ENCODE measurements at regions not wholly inside any gene's neighbourhood (a gene's known extent, or its start where the extent isn't known, plus 50 kb on each side); places are given as distances from the start of the nearest gene placed in this dataset.
"Not testable (repeated sequence)": the region's sequence is repeated elsewhere in the genome, so short reads cannot be mapped to it uniquely, and the experiment has no call there.

- Histone ChIP-seq H3K9me3 (ENCODE audit: control insufficient read depth in 2 of 2, low read length in 2 of 2) (peaks cover 0 to 5% of the 10 kb centered on the region in 2 donors), H3K27ac (ENCODE audit: low read length) (no peak overlapping the region), H3K36me3 (ENCODE audit: control insufficient read depth in 2 of 2, insufficient read depth in 2 of 2, low read length in 2 of 2) (no peaks in the 10 kb centered on the region), H3K27me3 (ENCODE audit: control insufficient read depth in 1 of 2, insufficient read depth in 2 of 2, low read length in 2 of 2) (no peaks in the 10 kb centered on the region), H3K4me1 (ENCODE audit: control insufficient read depth, insufficient read depth, low read length) (no peaks in the 10 kb centered on the region), H3K9ac (ENCODE audit: low read length in 2 of 2) (no peak overlapping the region), H3K4me3 (ENCODE audit: low read length in 2 of 2) (no peak overlapping the region)
Observed at GRCh38 chr6:164356814-164357213, 942.3 kb downstream of the QKI start.

- no peak overlapping the region for H3K27ac ChIP-seq (ENCODE audit: low read length)
Observed at GRCh38 chr6:164347455-164347854, 932.9 kb downstream of the QKI start.

GRCh38 chr6:164346631-164347030 lies 932.1 kb downstream of the QKI start:
- no peak overlapping the region for H3K9ac ChIP-seq (ENCODE audit: low read length in 2 of 2)
- no peak overlapping the region for H3K4me3 ChIP-seq (ENCODE audit: low read length in 2 of 2)
- peaks cover 2% of the 10 kb centered on the region for H3K4me1 ChIP-seq (ENCODE audit: control insufficient read depth, insufficient read depth, low read length)
- H3K9me3 ChIP-seq (ENCODE audit: control insufficient read depth in 2 of 2, low read length in 2 of 2), result no peaks in the 10 kb centered on the region
- no peaks in the 10 kb centered on the region for H3K27me3 ChIP-seq (ENCODE audit: control insufficient read depth in 1 of 2, insufficient read depth in 2 of 2, low read length in 2 of 2)
- H3K27ac ChIP-seq (ENCODE audit: low read length), result no peak overlapping the region
- no peaks in the 10 kb centered on the region for H3K36me3 ChIP-seq (ENCODE audit: control insufficient read depth in 2 of 2, insufficient read depth in 2 of 2, low read length in 2 of 2)

More at GRCh38 chr6:164347455-164347854, 932.9 kb downstream of the QKI start:
- no peaks in the 10 kb centered on the region for H3K36me3 ChIP-seq (ENCODE audit: control insufficient read depth in 2 of 2, insufficient read depth in 2 of 2, low read length in 2 of 2)
- H3K9ac ChIP-seq (ENCODE audit: low read length in 2 of 2), result no peak overlapping the region
- H3K9me3 ChIP-seq (ENCODE audit: control insufficient read depth in 2 of 2, low read length in 2 of 2), result no peaks in the 10 kb centered on the region
- H3K27me3 ChIP-seq (ENCODE audit: control insufficient read depth in 1 of 2, insufficient read depth in 2 of 2, low read length in 2 of 2), result no peaks in the 10 kb centered on the region
- peaks cover 2% of the 10 kb centered on the region for H3K4me1 ChIP-seq (ENCODE audit: control insufficient read depth, insufficient read depth, low read length)
- no peak overlapping the region for H3K4me3 ChIP-seq (ENCODE audit: low read length in 2 of 2)

- H3K4me1 ChIP-seq (ENCODE audit: control insufficient read depth, insufficient read depth, low read length), result peaks cover 2% of the 10 kb centered on the region
- no peak overlapping the region for H3K9ac ChIP-seq (ENCODE audit: low read length in 2 of 2)
- no peak overlapping the region for H3K27ac ChIP-seq (ENCODE audit: low read length)
- no peak overlapping the region for H3K4me3 ChIP-seq (ENCODE audit: low read length in 2 of 2)
- H3K27me3 ChIP-seq (ENCODE audit: control insufficient read depth in 1 of 2, insufficient read depth in 2 of 2, low read length in 2 of 2), result no peaks in the 10 kb centered on the region
- no peaks in the 10 kb centered on the region for H3K36me3 ChIP-seq (ENCODE audit: control insufficient read depth in 2 of 2, insufficient read depth in 2 of 2, low read length in 2 of 2)
- H3K9me3 ChIP-seq (ENCODE audit: control insufficient read depth in 2 of 2, low read length in 2 of 2), result no peaks in the 10 kb centered on the region
Observed at GRCh38 chr6:164345806-164346496, 931.4 kb downstream of the QKI start.

- Histone ChIP-seq H3K4me3 (ENCODE audit: low read length in 2 of 2) (no peak overlapping the region), H3K27ac (ENCODE audit: low read length) (no peak overlapping the region), H3K9me3 (ENCODE audit: control insufficient read depth in 2 of 2, low read length in 2 of 2) (no peaks in the 10 kb centered on the region), H3K9ac (ENCODE audit: low read length in 2 of 2) (no peak overlapping the region), H3K36me3 (ENCODE audit: control insufficient read depth in 2 of 2, insufficient read depth in 2 of 2, low read length in 2 of 2) (no peaks in the 10 kb centered on the region), H3K27me3 (ENCODE audit: control insufficient read depth in 1 of 2, insufficient read depth in 2 of 2, low read length in 2 of 2) (no peaks in the 10 kb centered on the region), H3K4me1 (ENCODE audit: control insufficient read depth, insufficient read depth, low read length) (peaks cover 2% of the 10 kb centered on the region)
Observed at GRCh38 chr6:164345327-164345726, 930.8 kb downstream of the QKI start.

- H3K4me3 ChIP-seq (ENCODE audit: low read length in 2 of 2), result no peak overlapping the region
- no peaks in the 10 kb centered on the region for H3K9me3 ChIP-seq (ENCODE audit: control insufficient read depth in 2 of 2, low read length in 2 of 2)
- H3K4me1 ChIP-seq (ENCODE audit: control insufficient read depth, insufficient read depth, low read length), result peaks cover 2% of the 10 kb centered on the region
- H3K9ac ChIP-seq (ENCODE audit: low read length in 2 of 2), result no peak overlapping the region
- H3K27me3 ChIP-seq (ENCODE audit: control insufficient read depth in 1 of 2, insufficient read depth in 2 of 2, low read length in 2 of 2), result no peaks in the 10 kb centered on the region
- H3K36me3 ChIP-seq (ENCODE audit: control insufficient read depth in 2 of 2, insufficient read depth in 2 of 2, low read length in 2 of 2), result no peaks in the 10 kb centered on the region
- no peak overlapping the region for H3K27ac ChIP-seq (ENCODE audit: low read length)
Observed at GRCh38 chr6:164344801-164345291, 930.3 kb downstream of the QKI start.

- H3K9me3 ChIP-seq (ENCODE audit: control insufficient read depth in 2 of 2, low read length in 2 of 2); H3K9ac ChIP-seq (ENCODE audit: low read length in 2 of 2); H3K36me3 ChIP-seq (ENCODE audit: control insufficient read depth in 2 of 2, insufficient read depth in 2 of 2, low read length in 2 of 2); H3K4me3 ChIP-seq (ENCODE audit: low read length in 2 of 2); H3K4me1 ChIP-seq (ENCODE audit: control insufficient read depth, insufficient read depth, low read length); H3K27ac ChIP-seq (ENCODE audit: low read length); H3K27me3 ChIP-seq (ENCODE audit: control insufficient read depth in 1 of 2, insufficient read depth in 2 of 2, low read length in 2 of 2): not testable (repeated sequence)
Observed at GRCh38 chr6:164339442-164339841, 924.9 kb downstream of the QKI start.

- H3K36me3 ChIP-seq (ENCODE audit: control insufficient read depth in 2 of 2, insufficient read depth in 2 of 2, low read length in 2 of 2), result no peaks in the 10 kb centered on the region
- H3K9me3 ChIP-seq (ENCODE audit: control insufficient read depth in 2 of 2, low read length in 2 of 2), result no peaks in the 10 kb centered on the region
- no peak overlapping the region for H3K4me3 ChIP-seq (ENCODE audit: low read length in 2 of 2)
- H3K4me1 ChIP-seq (ENCODE audit: control insufficient read depth, insufficient read depth, low read length), result no peaks in the 10 kb centered on the region
- no peak overlapping the region for H3K9ac ChIP-seq (ENCODE audit: low read length in 2 of 2)
- no peaks in the 10 kb centered on the region for H3K27me3 ChIP-seq (ENCODE audit: control insufficient read depth in 1 of 2, insufficient read depth in 2 of 2, low read length in 2 of 2)
- H3K27ac ChIP-seq (ENCODE audit: low read length), result no peak overlapping the region
Observed at GRCh38 chr6:164337925-164338397, 923.4 kb downstream of the QKI start.

GRCh38 chr6:164337024-164337924 lies 922.8 kb downstream of the QKI start:
- Histone ChIP-seq H3K9ac (ENCODE audit: low read length in 2 of 2) (no peak overlapping the region), H3K4me1 (ENCODE audit: control insufficient read depth, insufficient read depth, low read length) (no peaks in the 10 kb centered on the region), H3K27ac (ENCODE audit: low read length) (no peak overlapping the region), H3K4me3 (ENCODE audit: low read length in 2 of 2) (no peak overlapping the region), H3K9me3 (ENCODE audit: control insufficient read depth in 2 of 2, low read length in 2 of 2) (no peaks in the 10 kb centered on the region), H3K27me3 (ENCODE audit: control insufficient read depth in 1 of 2, insufficient read depth in 2 of 2, low read length in 2 of 2) (no peaks in the 10 kb centered on the region), H3K36me3 (ENCODE audit: control insufficient read depth in 2 of 2, insufficient read depth in 2 of 2, low read length in 2 of 2) (no peaks in the 10 kb centered on the region)

- Histone ChIP-seq H3K9ac (ENCODE audit: low read length in 2 of 2) (no peak overlapping the region), H3K4me3 (ENCODE audit: low read length in 2 of 2) (no peak overlapping the region), H3K9me3 (ENCODE audit: control insufficient read depth in 2 of 2, low read length in 2 of 2) (no peaks in the 10 kb centered on the region), H3K27me3 (ENCODE audit: control insufficient read depth in 1 of 2, insufficient read depth in 2 of 2, low read length in 2 of 2) (no peaks in the 10 kb centered on the region), H3K4me1 (ENCODE audit: control insufficient read depth, insufficient read depth, low read length) (no peaks in the 10 kb centered on the region), H3K36me3 (ENCODE audit: control insufficient read depth in 2 of 2, insufficient read depth in 2 of 2, low read length in 2 of 2) (no peaks in the 10 kb centered on the region), H3K27ac (ENCODE audit: low read length) (no peak overlapping the region)
Observed at GRCh38 chr6:164336455-164336854, 921.9 kb downstream of the QKI start.

All from stomach smooth muscle (tissue), 2 donors.